Activated CD8-positive, alpha-beta memory T cell treated with anti-CD3 and anti-CD28 coated beads for 36 hours (primary cell): ENCODE measurements at regions not wholly inside any gene's neighbourhood (a gene's known extent, or its start where the extent isn't known, plus 50 kb on each side); places are given as distances from the start of the nearest gene placed in this dataset.
"Not testable (repeated sequence)": the region's sequence is repeated elsewhere in the genome, so short reads cannot be mapped to it uniquely, and the experiment has no call there.

Experiments
- CTCF ChIA-PET: fragments of 350-600 bp; sonication (Branson Sonifier 250); formaldehyde crosslinking; loops from one replicate; lab custom pipeline; 2021; ENCODE audit warnings: antibody characterized with exemption; lab: Charles Lee
- POLR2A ChIA-PET: fragments of 350-600 bp; sonication (Branson Sonifier 250); formaldehyde crosslinking; loops from one replicate; lab custom pipeline; 2021; ENCODE audit warnings: antibody characterized with exemption; lab: Charles Lee

DNA sequence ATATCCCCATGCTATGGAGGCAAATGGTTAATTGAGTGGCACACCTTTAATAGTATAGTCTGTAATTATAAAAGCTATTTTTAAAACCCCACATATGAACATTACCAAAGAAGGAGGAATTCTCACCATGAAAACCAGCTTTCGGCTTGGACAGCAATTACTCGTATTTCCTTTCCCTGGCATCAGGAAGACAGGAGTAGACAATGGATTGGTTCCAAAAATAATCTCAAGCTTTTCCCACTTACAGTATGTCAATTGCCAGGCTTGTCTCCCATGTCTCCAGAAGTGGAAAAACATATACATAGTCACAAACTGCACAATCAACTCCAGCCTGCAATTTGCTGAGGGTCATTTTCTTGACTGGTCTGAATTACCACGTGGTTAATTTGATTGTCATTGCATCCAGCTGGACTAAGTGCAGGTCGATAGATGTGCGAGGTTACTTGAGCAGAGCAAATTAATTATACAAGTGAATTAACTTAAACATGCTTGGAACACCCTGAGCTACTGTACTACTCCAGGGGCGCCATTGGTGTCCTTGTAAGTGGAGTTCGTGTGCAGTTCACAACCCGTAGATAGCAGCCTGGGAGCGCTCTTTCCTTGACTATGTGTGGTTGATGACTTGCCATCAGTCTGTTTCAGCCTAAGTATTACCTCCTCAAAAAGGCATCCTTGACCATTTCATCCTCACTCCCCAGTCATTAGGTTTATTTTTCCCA lies 124.3 kb upstream of the PELI1 start:
- CTCF ChIA-PET, result interaction anchor here (1.2 kb wide), 1 partner anchor 52 kb away, joined by 3 read pairs; no protein-coding TSS in a partner anchor
- POLR2A ChIA-PET, result no interaction called here

DNA sequence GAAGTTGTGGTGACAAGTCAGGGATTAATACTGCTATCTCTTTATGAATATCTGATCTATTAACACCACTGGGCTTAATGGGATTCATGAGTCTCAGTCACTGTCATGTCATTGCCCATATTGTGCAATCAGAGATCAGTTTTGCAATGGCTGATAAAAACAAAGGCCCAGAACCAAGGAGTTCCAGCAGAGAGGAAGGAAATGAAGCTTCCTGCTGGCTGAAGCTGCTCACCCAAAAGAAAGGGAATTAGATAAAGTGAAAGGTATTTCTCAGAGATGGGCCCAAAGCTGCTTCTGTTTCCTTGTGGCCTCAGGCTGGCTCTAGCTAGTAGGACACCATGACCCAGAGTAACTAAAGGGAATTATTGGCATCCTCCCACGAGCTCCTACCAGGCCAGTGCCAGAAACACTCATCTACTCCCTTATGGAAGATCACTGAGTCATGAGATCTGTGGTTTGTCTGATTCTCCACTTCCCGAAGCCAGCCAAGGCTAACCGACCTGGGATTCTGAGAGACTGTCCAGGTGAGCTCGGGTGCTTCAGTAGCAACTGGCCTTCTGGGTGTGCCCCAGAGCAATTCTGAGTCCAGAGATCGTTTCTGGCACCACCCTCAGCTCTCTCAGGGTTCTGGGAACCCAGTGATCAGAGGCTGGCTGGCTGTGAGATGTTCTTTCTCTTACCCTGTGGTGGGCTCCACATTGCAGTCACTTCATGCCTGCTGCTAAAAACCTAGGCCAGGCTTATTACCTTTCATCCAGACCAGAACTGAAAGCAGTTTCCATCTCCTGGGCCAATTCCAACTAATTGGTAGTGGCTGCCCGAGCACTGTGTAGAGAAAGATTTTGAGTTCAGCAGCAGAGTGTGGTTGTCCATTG lies 129.5 kb upstream of the PELI1 start:
- CTCF ChIA-PET, result no interaction called here
- POLR2A ChIA-PET, result interaction anchor here (0.6 kb wide), 1 partner anchor 172 kb away, joined by 4 read pairs; no protein-coding TSS in a partner anchor

DNA sequence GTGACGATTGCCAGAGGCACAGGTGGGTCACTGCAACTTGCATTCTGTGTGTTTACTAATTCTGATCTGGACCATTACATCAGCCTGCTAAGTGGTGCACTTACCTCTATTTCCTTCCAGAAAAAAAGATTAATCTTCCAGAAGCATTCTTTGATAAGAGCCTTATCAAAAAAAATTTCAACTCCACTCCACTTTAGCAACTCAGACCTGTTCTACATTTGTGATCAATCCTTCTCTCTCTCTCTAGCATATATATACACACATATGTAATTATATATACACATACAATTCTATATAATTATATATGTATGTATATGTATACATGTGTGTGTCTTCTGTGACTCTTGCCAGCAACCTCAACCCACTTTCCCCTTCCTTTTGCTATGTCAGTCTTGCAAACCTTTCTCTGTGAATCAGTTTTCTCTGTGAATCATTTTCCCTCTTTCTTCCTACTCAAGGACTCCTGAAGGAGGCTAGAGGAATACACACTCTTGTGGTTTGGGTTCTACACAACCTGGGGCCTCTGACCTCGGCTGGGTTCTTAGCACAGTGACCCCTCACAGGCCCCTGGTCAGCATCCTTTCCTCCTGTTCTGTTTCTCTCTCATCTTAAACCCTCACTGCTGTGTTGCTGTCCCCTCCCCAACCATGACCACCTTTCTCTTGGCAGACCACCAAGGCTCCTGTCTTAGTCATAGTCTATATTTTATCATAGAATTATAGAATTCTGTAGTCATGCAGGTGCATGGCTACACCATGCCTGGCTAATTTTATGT lies 130.4 kb upstream of the PELI1 start:
- POLR2A ChIA-PET, result no interaction called here
- CTCF ChIA-PET, result no interaction called here

DNA sequence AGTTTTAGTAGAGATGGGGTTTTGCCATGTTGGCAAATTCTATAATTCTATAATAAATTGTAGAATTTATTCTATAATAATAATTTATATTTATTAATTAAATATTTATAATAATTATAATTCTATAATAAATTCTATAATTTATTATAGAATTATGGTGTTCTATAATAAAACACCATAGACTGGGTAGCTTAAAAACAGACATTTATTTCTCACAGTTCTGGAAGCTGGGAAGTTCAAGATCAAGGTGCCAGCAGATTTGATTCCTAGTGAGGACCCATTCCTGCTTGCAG lies 130.9 kb upstream of the PELI1 start:
- POLR2A ChIA-PET, result no interaction called here
- CTCF ChIA-PET, result no interaction called here

DNA sequence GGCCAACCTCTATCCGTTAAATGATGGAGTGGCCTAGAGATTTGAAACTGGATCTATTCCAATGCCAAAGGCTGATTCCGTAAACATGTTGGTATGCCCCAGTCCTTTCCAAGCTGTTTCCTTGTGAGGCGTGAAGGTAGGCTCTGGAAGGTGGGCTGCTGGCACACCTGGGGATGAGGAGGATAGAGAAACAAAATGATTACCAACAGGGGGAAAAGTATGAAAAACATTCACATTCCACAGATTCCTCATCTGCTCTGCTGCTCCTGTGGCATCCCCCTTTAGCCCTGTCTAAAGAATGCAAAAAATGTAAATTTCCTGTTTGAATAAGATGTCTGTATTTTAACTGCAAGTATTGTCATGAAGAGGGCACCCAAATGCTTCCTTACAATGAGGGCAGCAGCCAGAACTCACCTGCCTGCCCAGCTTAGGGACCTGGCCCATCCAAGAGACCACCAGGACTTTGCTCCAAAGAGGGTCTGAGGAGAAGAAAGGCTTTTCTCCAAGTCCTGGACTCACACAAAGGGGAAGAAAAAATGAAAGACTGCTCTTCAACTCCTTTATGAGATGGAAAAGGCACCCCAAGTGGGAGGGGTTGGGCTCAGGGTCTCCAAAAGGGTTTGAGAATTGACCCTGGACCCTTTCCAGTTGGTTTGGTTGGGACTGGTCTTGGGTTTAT lies 132.3 kb upstream of the PELI1 start:
- POLR2A ChIA-PET, result no interaction called here
- CTCF ChIA-PET, result no interaction called here

DNA sequence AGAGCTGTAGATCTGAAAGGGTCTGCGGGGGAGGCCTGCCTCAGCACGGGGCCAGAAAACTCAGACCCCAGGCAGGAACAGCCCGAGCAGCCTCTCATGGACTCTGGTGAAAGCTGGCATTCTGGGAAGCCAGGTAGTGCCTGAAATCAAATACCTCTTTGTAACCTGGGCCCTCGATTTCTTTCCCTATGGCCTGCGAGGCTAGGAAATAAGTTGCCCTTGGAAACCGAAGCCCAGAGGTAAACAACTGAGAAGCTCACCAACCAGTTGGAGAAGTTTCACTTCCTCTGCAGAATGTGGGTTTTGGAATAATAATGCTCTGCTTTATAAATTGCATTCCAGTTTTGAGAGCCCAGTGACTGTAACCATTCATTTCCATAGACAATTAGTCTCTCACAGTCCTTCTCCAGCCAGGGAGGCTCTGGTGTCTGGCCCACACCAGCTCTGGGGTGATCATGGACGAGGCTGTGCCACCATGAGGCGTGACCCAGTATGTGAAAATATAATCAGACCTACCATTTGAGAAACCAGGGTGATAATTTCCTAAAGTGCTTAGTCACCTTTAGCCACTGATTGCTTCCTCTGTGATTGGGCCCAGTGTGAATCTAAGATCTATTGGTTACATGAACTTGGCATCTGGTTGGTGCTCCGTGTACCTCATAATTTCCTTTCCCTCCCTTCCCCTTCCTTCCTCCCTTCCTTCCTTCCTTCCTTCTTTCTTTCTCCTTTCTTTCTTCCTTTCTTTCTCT lies 133.1 kb upstream of the PELI1 start:
- ChIA-PET CTCF (no interaction called here), POLR2A (no interaction called here)

DNA sequence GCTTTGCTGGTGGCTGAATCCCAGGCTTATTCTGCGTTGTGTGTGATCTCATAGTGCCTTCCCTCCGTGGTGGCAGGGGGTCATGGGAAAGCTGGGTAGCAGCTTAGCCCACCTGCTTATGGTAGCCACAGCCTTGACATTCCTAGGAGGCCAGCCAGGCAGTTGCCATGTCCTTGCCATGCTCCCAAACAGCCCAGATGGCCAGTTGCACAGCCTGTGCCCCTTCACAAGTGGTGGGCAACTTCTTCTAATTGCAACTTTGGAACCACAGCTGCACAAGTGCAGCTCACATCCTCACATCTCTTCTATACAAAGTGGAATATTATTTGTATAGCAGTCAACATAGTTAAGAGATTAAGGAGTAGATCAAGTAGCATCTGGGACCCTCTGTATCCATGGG lies 136.6 kb upstream of the PELI1 start:
- POLR2A ChIA-PET, CTCF ChIA-PET: not testable (repeated sequence)

DNA sequence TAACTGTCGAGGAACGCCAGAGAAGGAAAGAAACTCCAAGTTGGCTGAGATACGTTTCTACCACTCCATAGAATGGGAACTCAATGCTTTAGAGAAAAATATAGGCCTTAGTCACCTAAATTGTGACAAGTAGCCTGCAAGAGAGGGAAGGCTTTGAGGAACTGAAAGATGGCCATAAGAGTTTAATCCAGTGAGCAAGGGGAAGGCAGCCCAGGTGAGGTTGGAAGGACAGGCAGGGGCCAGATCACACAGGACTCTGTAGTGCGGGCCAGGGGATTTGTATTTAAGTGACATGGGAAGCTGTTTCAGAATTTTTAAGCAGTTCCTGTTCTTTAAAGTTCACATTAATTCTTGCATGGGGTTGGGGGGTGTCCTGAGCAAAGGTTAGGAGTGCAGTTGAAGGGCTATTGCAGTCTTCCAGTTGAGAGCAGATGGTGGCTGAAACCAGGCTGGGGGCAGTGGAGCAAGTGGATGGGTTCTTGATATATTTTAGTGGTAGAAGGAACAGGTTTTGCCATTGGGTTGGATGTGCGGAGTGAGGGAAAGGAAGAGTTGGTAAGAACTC lies 138.9 kb upstream of the PELI1 start:
- POLR2A ChIA-PET, result no interaction called here
- CTCF ChIA-PET, result no interaction called here

DNA sequence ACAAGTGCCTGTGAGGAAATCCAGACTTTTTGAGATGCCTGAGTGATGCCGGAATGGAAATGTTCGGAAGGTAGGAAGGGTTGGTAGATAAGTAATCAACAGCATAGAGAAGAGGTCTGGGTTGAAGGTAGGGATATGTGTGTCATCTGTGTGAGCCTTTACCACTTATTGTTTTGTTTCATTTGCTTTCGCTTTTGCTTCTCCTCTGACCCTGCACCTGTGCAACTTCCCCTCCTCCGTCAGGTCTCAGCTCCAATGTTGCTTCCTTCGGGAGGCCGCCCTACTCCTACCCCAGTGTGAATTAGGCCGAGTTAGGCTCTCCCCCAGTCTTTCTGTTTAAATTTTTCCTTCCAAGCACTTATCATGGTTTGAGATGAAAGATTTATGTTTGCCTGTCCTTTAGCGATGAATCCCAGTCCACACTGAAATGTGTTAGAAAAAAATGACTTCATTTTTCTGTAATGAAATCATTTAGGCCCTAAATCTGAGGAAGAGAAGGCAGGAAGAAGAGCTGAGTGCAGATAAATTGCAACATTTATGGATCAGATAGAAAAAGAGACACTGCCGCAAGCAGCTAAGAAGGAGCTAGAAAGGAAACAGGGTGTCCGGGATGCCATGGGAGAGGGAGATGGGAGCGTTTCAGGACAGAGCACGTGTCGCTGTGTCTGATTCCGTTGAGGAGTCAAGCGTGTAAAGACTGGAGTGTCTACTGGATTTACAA lies 139.6 kb upstream of the PELI1 start:
- ChIA-PET CTCF (no interaction called here), POLR2A (no interaction called here)

DNA sequence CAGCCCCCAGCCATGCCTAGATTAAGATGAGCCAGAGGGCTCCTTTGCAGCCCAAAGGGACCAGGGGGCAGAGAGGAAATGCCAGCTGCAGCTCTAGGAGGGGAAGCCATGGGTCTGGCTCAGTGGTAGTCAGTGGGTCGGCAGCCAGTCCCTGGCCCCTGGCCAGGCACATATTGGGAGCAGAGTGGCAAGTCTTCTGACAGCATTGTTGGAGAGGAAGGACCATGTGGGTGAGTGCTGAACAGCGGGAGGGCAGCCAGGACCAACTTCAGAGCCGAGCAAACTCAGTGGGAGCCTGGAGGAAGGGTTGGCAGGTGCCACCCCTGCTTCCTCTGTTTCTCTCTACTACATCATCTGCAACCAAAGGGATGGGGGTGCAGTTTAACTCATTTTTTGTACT lies 140.5 kb upstream of the PELI1 start:
- ChIA-PET CTCF (no interaction called here), POLR2A (no interaction called here)

DNA sequence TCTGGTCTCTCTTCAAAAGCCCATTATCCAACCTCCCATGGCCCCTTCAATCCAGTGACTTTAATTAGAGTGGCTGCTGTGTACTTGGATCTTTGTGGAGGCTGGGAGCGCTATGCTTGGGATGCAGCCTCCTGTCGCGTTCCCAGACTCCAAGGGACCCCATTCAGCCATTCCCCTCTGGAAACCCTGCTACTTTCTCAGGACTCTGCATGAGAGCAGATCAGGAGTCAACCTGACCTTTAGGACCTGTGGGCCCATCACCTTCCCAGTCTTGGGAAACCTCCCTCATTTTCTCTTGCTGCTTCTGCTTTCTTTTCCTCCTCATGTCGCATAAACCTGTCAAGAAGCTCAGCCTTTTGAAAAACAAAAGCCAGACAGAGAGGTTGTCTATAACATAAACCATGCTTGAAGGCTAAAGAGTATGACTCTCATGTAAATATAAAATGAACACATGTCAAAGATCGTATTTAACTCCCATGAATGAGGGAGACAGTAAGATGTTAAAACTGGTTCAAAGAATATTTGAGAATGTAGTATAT lies 143.1 kb upstream of the PELI1 start:
- CTCF ChIA-PET, result no interaction called here

DNA sequence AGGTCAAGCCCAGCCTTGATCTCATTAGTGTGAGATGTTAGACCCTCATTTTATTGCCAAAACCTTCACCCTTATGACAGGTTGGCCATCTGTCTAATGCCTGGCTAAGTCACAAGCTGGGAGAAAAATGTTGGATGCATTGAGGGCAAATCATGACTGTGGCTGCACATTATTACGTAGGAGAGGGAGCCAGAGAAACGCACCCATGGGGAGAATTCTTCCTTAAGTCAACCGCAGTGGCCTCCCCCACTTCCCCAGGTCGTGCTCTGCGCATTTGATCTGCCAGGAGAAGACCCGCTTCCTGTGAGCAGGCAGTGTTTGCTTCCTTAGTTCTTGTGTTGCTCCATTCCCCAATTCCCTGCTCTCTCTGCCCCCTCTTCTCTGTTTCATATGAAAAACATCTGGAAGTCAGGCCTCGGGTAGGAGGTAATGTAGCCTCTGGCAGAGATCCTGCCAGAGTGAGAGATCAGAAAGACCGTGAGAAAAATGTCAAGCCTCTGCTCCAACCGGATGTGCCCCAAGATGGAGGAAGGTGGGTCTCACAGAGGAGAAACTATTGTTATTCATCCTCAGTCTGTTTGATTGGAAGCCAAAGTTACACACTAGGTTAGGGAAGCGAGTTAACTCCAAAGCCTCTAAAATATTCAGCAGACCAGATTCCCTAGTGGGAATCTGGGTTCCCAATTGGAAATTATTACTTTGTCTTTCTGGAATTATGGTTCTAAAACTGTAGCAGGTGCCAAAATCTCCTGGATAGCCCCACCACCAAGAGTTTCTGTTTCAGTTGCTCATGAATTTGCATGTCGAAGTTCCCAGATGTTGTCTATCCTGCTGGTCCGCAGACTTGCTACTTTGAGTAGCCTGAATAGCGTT lies 144.3 kb upstream of the PELI1 start:
- ChIA-PET CTCF (no interaction called here), POLR2A (no interaction called here)

More for the DNA sequence above, 143.1 kb upstream of the PELI1 start:
- POLR2A ChIA-PET, result no interaction called here

DNA sequence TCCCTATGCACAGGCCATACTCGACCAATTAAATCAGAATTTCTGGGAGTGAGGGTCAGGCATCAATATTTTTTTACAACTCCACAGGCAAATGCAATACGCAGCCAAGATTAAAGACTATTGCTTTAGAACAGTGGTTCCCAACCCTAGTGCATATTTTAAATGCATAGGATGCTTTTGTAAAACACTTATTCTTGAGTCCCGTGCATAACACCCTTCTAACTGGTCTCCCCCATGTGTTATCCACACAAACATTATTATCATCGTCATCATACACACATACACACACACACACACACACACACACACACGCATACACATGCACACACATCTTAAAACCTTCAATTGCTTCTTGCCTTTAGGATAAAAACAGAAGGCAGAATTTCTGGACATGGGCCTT lies 145.0 kb upstream of the PELI1 start:
- CTCF ChIA-PET, result no interaction called here

DNA sequence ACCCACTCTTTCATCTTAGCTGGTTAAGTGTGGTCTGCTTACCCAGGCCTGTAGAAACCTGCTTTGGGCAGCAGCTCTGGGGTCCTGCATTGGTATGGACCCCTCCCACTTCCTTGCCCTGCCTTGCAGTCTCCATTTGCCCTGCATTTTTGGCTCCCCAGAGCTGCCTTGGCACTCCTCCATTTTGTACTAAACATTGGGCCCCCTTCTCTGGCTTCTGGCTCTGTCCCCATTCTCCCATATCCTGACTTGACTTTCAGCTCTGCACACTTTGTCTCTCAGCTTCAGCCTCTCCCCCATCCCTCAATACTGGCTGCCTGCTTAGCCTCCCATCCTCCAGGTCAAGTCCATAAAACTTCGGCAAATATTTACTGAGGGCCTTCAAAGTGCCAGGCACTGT lies 145.5 kb upstream of the PELI1 start:
- POLR2A ChIA-PET, result interaction anchor here (0.6 kb wide), 1 partner anchor 70 kb away, joined by 3 read pairs; no protein-coding TSS in a partner anchor
- CTCF ChIA-PET, result no interaction called here

More for the DNA sequence above, 145.0 kb upstream of the PELI1 start:
- POLR2A ChIA-PET, result interaction anchor here (0.6 kb wide), 1 partner anchor 70 kb away, joined by 3 read pairs; no protein-coding TSS in a partner anchor

DNA sequence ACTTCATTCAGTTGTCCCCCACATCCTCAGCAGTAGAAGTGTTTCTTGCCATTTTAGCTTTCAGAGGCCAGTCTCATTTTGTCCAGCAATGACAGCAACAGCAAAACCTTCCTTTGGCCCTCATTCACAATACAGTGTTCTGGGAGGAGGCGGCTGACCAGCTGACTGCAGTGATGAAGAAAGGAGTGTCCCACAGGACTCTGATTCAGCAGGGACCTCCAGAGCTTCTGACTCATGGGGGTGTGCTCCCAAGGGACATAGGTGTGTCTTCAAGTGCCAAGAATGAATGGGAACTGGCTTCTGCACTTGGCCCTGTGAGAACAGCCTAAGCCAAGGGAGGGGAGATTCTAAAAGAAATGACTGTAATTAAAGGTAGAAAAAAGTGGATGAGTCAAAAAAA lies 147.0 kb upstream of the PELI1 start:
- ChIA-PET CTCF (no interaction called here), POLR2A (no interaction called here)

DNA sequence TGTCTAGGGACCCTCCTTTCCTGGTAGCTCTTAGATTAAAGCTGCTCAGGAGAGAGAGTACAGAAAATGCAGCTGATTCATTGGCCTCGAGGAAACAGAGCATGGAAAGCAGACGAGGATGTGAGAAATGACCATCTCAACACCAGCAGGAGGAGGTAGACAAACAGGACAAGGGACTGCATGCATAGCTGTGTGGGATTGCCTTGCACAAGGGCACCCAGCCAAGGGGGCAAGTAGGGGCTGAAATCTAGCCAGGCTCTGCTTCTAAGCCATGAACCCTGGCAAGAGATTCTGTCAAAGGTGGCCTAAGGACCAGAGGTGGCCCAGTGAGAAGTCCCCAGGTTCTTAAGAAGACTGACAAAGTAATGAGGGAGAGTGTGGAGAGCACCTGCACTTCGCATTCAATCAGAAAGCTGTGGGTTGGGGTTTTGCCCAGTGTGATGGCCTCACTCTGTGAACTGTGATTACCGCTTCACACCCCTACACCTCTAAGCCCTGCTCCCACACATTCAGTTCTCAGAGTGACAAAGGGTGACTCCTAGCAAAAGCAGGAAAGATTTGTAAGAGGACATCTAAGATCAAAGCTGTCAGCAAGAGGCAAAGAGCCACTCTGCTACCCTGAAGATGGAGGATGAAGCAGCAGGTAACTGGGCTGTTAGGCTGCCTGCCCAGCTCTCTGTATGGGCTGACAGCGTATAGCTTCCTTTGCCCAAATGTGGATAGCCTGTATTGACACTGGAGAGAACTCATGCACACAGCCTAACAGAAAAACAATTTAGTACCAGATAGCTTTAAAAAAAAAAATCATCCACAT lies 151.3 kb upstream of the PELI1 start:
- CTCF ChIA-PET, result interaction anchor here (0.8 to 1.6 kb wide), 2 partner anchors 31 to 229 kb away, joined by 3 to 6 read pairs; partner anchors contain the start of gene AFTPH
- POLR2A ChIA-PET, result interaction anchor here (0.9 to 2.7 kb wide), 5 partner anchors 30 to 81 kb away, joined by 3 to 10 read pairs (median 5); no protein-coding TSS in a partner anchor
